NB4 (cell line): ENCODE measurements at regions not wholly inside any gene's neighbourhood (a gene's known extent, or its start where the extent isn't known, plus 50 kb on each side); places are given as distances from the start of the nearest gene placed in this dataset.
A peak's percentile ranks its signal among the peaks of the same experiment; 100 is the strongest.

Experiments
- DNase-seq: peaks from one replicate; pipeline ENCODE4 v3.0.0; 2010; ENCODE audit warnings: low read depth
- H3K4me3 ChIP-seq: one replicate; pipeline ENCODE4 v1.5.1; 2011; ENCODE audit warnings: mild to moderate bottlenecking, low read depth, low read length, moderate library complexity
- CTCF ChIP-seq: IDR thresholded peaks from one replicate; pipeline ENCODE4 v1.5.1; 2012; ENCODE audit warnings: low read depth, low read length
- MAX ChIP-seq: IDR thresholded peaks from 2 replicates; pipeline ENCODE4 v1.6.1; 2011; ENCODE audit warnings: low read depth, low read length
- MYC ChIP-seq: IDR thresholded peaks from 2 replicates; pipeline ENCODE4 v1.6.1; 2011; ENCODE audit warnings: low read depth, low read length
- POLR2A ChIP-seq: IDR thresholded peaks from 2 replicates; pipeline ENCODE4 v1.6.1; 2011; ENCODE audit warnings: mild to moderate bottlenecking; ENCODE audit not compliant: insufficient read length; ENCODE audit errors: extremely low read depth

- no peak for DNase-seq
- no peak overlapping the region for H3K4me3 ChIP-seq
- no peak for TF ChIP-seq POLR2A
- TF ChIP-seq MAX, result no peak
- TF ChIP-seq MYC, result no peak
- no peak for TF ChIP-seq CTCF
These were observed 199.8 kb downstream of the RBM19 start for GRCh38 chr12:113766131-113766878.

GRCh38 chr12:113764661-113765060 is 201.5 kb downstream of the RBM19 start:
- no peak for DNase-seq
- TF ChIP-seq POLR2A (no peak), CTCF (no peak), MAX (no peak), MYC (no peak)
- no peak overlapping the region for H3K4me3 ChIP-seq

GRCh38 chr12:113762882-113763816 is 203.0 kb downstream of the RBM19 start:
- DNase-seq, result no peak
- no peak overlapping the region for H3K4me3 ChIP-seq
- TF ChIP-seq MYC, result no peak
- TF ChIP-seq POLR2A, result no peak
- TF ChIP-seq CTCF, result no peak
- 0 out of 2 replicates have a peak, but pooled peaks have one; percentile 20 for TF ChIP-seq MAX

- TF ChIP-seq POLR2A, result no peak
- no peak for TF ChIP-seq CTCF
- TF ChIP-seq MYC, result no peak
- DNase-seq, result no peak
- H3K4me3 ChIP-seq, result no peak overlapping the region
These were observed 203.8 kb downstream of the RBM19 start for GRCh38 chr12:113762155-113762881.

GRCh38 chr12:113759135-113759534 is 207.0 kb downstream of the RBM19 start:
- no peak overlapping the region for H3K4me3 ChIP-seq
- TF ChIP-seq CTCF (no peak), MAX (no peak), POLR2A (no peak), MYC (no peak)
- DNase-seq, result no peak
